Gastrocnemius medialis (tissue), 4 donors: ENCODE measurements at regions not wholly inside any gene's neighbourhood (a gene's known extent, or its start where the extent isn't known, plus 50 kb on each side); places are given as distances from the start of the nearest gene placed in this dataset.

Source experiments
- ATAC-seq, 2 donors: fragments of 150-250 bp; one replicate each; pipeline ENCODE4 v1.9.1; 2016
- DNase-seq, 2 donors: peaks; one replicate each; pipeline ENCODE4 v3.0.0-alpha.2; 2019
- H3K27ac ChIP-seq, 4 donors: fragments of 200-600 bp; sonication (generic); 1 replicate in 1 of 4; 2 replicates in 3 of 4; pipeline ENCODE4 v1.5.1; 2016 to 2018; ENCODE audit warnings: mild to moderate bottlenecking in 2 of 4, moderate library complexity in 1 of 4
- H3K27me3 ChIP-seq, 3 donors: fragments of 200-600 bp; sonication (generic) in 2 of 3; 1 replicate in 1 of 3; 2 replicates in 2 of 3; pipeline versions ENCODE4 v1.5.1 to v1.6.0; 2016 to 2019; ENCODE audit warnings: mild to moderate bottlenecking in 1 of 3, moderate library complexity in 1 of 3
- H3K36me3 ChIP-seq, 2 donors: fragments of 200-600 bp; sonication (generic) in 1 of 2; one replicate each; pipeline ENCODE4 v1.5.1; 2017 to 2018
- H3K4me1 ChIP-seq, 2 donors: fragments of 200-600 bp; sonication (generic) in 1 of 2; one replicate each; pipeline ENCODE4 v1.5.1; 2016 to 2017; ENCODE audit warnings: mild to moderate bottlenecking in 2 of 2
- H3K4me3 ChIP-seq, 4 donors: fragments of 200-600 bp; sonication (generic) in 3 of 4; 1 replicate in 1 of 4; 2 replicates in 3 of 4; pipeline ENCODE4 v1.5.1; 2016 to 2019; ENCODE audit warnings: mild to moderate bottlenecking in 2 of 4
- H3K9me3 ChIP-seq, 3 donors: fragments of 200-600 bp; sonication (generic) in 2 of 3; 1 replicate in 1 of 3; 2 replicates in 2 of 3; pipeline ENCODE4 v1.5.1; 2016 to 2019
- POLR2A ChIP-seq, 2 donors: fragments of 450-650 bp; IDR thresholded peaks; one replicate each; pipeline ENCODE4 v1.6.1; 2017; ENCODE audit warnings: antibody characterized with exemption in 2 of 2, mild to moderate bottlenecking in 2 of 2, moderate library complexity in 2 of 2
- in situ Hi-C, 4 donors: fragments of 200-750 bp; cut with MboI; loops; one replicate each; pipeline versions ENCODE4 v1.15.0 to v1.8.0; 2017; ENCODE audit warnings: low sequenced_read_pairs in 4 of 4
- intact Hi-C: fragments of 100-400 bp; cut with DNase I; formaldehyde crosslinking; loops from one replicate; pipeline ENCODE4 v1.15.1; 2023; ENCODE audit warnings: low total_unique reads
- TF ChIP-seq, protein P1 (sequence below), 5 experiments: fragments of 450-650 bp in 3 of 5; fragments of 200-600 bp in 2 of 5; sonication (generic) in 2 of 5; IDR thresholded peaks in 4 of 5; conservative IDR thresholded peaks in 1 of 5; 1 replicate in 4 of 5; 2 replicates in 1 of 5; pipeline ENCODE4 v1.5.1; 2016 to 2019; ENCODE audit warnings: antibody characterized with exemption in 5 of 5, mild to moderate bottlenecking in 3 of 5, moderate library complexity in 3 of 5

GRCh38 chr9:7688626-7689025 is 111.0 kb downstream of the DMAC1 start:
- in situ Hi-C loops = loop anchor here in 2 of 4 donors (25.0 kb wide), 2 partner anchors 99 to 101 kb away; partner anchors contain the start of gene DMAC1 (in 1 of the 2)
- intact Hi-C loops = no loop called here
- DNase-seq (no peak), ATAC-seq (no peak)
- no peak overlapping the region for H3K27ac ChIP-seq
- no peak for TF ChIP-seq POLR2A (IDR thresholded peaks at IDR 0.05)
- TF ChIP-seq, protein P1, sequence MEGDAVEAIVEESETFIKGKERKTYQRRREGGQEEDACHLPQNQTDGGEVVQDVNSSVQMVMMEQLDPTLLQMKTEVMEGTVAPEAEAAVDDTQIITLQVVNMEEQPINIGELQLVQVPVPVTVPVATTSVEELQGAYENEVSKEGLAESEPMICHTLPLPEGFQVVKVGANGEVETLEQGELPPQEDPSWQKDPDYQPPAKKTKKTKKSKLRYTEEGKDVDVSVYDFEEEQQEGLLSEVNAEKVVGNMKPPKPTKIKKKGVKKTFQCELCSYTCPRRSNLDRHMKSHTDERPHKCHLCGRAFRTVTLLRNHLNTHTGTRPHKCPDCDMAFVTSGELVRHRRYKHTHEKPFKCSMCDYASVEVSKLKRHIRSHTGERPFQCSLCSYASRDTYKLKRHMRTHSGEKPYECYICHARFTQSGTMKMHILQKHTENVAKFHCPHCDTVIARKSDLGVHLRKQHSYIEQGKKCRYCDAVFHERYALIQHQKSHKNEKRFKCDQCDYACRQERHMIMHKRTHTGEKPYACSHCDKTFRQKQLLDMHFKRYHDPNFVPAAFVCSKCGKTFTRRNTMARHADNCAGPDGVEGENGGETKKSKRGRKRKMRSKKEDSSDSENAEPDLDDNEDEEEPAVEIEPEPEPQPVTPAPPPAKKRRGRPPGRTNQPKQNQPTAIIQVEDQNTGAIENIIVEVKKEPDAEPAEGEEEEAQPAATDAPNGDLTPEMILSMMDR (IDR thresholded peaks at IDR 0.05 in 4 of 5, conservative IDR thresholded peaks at IDR 0.05 in 1 of 5) = no peak
- H3K36me3 ChIP-seq = no peaks in the 10 kb centered on the region
- H3K9me3 ChIP-seq = no peaks in the 10 kb centered on the region
- H3K4me3 ChIP-seq = no peak overlapping the region
- H3K27me3 ChIP-seq = no peaks in the 10 kb centered on the region
- no peaks in the 10 kb centered on the region for H3K4me1 ChIP-seq

- ATAC-seq = no peak
- no peak for DNase-seq
- H3K36me3 ChIP-seq = no peaks in the 10 kb centered on the region
- intact Hi-C loops (no loop called here), in situ Hi-C loops (loop anchor here in 2 of 4 donors (25.0 kb wide), 2 partner anchors 89 to 111 kb away; partner anchors contain the start of gene DMAC1 (in 1 of the 2))
- no peaks in the 10 kb centered on the region for H3K27me3 ChIP-seq
- no peaks in the 10 kb centered on the region for H3K9me3 ChIP-seq
- no peak overlapping the region for H3K4me3 ChIP-seq
- TF ChIP-seq, protein P1 (IDR thresholded peaks at IDR 0.05 in 4 of 5, conservative IDR thresholded peaks at IDR 0.05 in 1 of 5) = no peak
- TF ChIP-seq POLR2A (IDR thresholded peaks at IDR 0.05) = no peak
- no peak overlapping the region for H3K27ac ChIP-seq
- no peaks in the 10 kb centered on the region for H3K4me1 ChIP-seq
Observed at GRCh38 chr9:7676609-7677156, 122.9 kb downstream of the DMAC1 start.

DNA sequence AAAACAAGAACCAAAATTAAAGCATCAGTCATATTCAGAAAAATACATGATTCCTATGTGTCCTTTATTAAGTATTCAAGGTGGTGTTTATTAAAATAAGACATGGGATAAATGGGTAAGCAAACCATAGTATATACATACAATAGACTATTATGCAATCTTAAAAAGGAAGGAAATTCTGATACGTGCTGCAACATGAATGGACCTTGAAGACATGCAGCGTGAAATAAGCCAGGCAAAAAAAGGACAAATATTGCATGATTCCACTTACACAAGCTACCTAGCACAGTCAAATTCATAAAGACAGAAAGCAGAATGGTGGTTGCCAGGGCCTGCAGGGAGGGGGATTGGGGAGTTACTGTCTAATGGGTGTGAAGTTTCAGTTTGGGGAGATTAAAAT is 127.7 kb downstream of the DMAC1 start:
- H3K36me3 ChIP-seq = no peaks in the 10 kb centered on the region

GRCh38 chr9:7668541-7668940 is 131.0 kb downstream of the DMAC1 start:
- TF ChIP-seq, protein P1 (IDR thresholded peaks at IDR 0.05 in 4 of 5, conservative IDR thresholded peaks at IDR 0.05 in 1 of 5) = no peak
- no peak for TF ChIP-seq POLR2A (IDR thresholded peaks at IDR 0.05)
- DNase-seq = no peak
- ATAC-seq = no peak
- Histone ChIP-seq H3K27me3 (no peaks in the 10 kb centered on the region), H3K9me3 (no peaks in the 10 kb centered on the region), H3K27ac (no peak overlapping the region), H3K4me3 (no peak overlapping the region), H3K4me1 (no peaks in the 10 kb centered on the region), H3K36me3 (no peaks in the 10 kb centered on the region)
- intact Hi-C loops (no loop called here), in situ Hi-C loops (no loop called here)

More for the DNA sequence above, 127.7 kb downstream of the DMAC1 start:
- Histone ChIP-seq H3K27me3 (no peaks in the 10 kb centered on the region), H3K4me3 (no peak overlapping the region), H3K9me3 (no peaks in the 10 kb centered on the region), H3K4me1 (no peaks in the 10 kb centered on the region), H3K27ac (no peak overlapping the region)
- intact Hi-C loops (no loop called here), in situ Hi-C loops (no loop called here)
- TF ChIP-seq, protein P1 (IDR thresholded peaks at IDR 0.05 in 4 of 5, conservative IDR thresholded peaks at IDR 0.05 in 1 of 5) = no peak
- no peak for TF ChIP-seq POLR2A (IDR thresholded peaks at IDR 0.05)
- DNase-seq (no peak), ATAC-seq (no peak)

DNA sequence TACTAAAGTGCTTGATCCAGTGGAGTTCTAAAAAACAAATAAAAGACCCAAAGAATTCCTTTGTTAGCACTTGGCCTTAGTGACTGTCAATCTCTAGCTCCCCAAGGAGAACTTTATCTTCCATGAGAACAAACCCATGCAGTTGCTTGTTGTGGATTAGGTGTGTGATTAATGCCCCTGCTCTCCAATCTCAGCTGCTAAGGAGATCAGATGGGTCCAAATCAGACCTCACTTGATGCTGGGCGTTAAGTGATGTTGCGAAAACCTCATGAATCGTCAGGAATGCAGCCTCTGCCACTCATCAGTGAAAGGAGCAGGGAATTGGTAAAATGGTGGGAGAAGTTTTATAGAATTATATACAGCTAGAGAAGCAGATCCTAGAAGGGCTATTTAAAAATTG is 133.7 kb downstream of the DMAC1 start:
- Histone ChIP-seq H3K36me3 (no peaks in the 10 kb centered on the region), H3K9me3 (no peaks in the 10 kb centered on the region), H3K27ac (no peak overlapping the region), H3K27me3 (no peaks in the 10 kb centered on the region), H3K4me1 (no peaks in the 10 kb centered on the region), H3K4me3 (no peak overlapping the region)
- ATAC-seq = no peak
- in situ Hi-C loops = no loop called here
- DNase-seq = no peak
- TF ChIP-seq, protein P1 (IDR thresholded peaks at IDR 0.05 in 4 of 5, conservative IDR thresholded peaks at IDR 0.05 in 1 of 5) = no peak
- TF ChIP-seq POLR2A (IDR thresholded peaks at IDR 0.05) = no peak
- intact Hi-C loops = no loop called here
